ENCODE measurements at regions not wholly inside any gene's neighbourhood (a gene's known extent, or its start where the extent isn't known, plus 50 kb on each side); places are given as distances from the start of the nearest gene placed in this dataset.
"Not testable (repeated sequence)": the region's sequence is repeated elsewhere in the genome, so short reads cannot be mapped to it uniquely, and the experiment has no call there.

DNA sequence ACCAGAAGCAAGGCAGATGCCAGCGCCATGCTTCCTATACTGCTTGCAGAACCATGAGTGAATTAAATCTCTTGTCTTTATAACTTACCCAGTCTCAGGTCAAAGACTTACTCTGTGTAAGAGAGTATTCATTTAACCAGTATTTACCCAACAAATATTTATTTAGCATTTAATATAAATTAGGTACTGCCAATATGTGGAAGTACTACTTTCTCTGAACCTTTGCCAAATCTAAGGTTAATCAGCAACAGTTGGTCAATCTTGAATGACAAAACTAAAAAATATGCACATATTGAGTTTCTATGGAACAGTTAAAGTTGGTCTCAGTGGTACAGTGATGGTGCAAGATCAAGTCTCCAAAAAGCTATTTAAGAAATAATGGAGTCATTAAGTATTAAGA lies 155.9 kb upstream of the CCNG1 start:
- ATAC-seq (no peak), DNase-seq (ENCODE audit: low spot score) (no peak)
- intact Hi-C loops (cut with DNase I): loop anchor here (5.0 kb wide), 1 partner anchor 1881 kb away; no protein-coding TSS in a partner anchor

DNA sequence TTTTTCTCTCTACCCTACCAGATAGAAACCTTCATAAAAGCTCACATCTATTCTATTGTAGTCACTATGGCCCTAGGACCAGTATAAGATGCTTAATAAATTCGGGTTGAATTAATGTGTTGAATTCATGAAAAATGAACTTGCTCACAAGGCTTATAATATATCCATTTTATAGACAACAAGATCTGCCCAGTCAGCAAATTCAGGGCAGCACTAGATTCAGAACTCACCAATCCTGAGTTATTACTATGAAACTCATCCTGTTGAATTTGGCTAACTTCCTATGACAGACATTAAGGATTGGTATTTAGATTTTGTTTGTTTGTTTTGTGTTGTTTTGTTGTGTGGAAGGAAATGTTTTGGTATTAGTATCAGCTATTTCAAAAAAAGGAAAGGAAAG lies 143.6 kb upstream of the CCNG1 start:
- DNase-seq (ENCODE audit: low spot score) (no peak), ATAC-seq (no peak)
- intact Hi-C loops (cut with DNase I): no loop called here

DNA sequence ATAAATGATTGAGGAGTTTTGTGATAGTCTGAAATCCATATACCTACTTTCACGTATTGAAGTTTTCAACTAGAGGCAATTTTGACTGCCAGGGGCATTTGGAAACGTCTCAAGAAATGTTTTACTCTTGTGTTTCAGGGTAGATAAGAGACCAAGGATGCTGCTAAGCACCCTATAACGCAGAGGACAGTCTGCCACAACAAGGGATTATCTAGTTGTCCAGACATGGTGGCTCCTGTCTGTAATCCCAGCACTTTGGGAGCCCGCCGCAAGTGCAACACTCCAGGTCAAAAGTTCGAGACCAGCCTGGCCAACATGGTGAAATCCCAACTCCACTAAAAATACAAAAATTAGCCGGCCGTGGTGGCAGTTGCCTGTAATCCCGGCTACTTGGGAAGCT lies 133.7 kb upstream of the CCNG1 start:
- intact Hi-C loops (cut with DNase I): no loop called here
- DNase-seq (ENCODE audit: low spot score) (no peak), ATAC-seq (no peak)

GRCh38 chr5:163305655-163306054 lies 131.7 kb upstream of the CCNG1 start:
- intact Hi-C loops (cut with DNase I): no loop called here
- DNase-seq (ENCODE audit: low spot score): no peak
- no peak for ATAC-seq

DNA sequence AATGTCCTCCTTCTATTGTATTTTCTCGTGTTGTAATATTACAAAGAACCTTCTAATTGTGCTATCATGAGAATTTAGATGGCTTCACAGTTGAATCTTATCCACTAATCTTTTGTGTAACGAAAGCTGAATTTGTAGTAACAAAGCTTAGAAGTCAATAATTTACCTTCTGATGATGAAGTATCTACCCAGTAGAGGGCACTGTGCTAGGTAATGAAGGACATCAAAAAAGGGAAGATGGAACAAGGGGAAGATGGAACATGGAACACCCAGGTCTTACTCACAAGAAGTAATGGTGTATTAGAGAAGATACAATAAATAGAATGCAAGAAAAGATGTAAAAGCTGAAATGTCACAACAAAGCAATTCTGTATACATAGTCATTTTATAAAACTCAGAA lies 131.0 kb upstream of the CCNG1 start:
- ATAC-seq (no peak), DNase-seq (ENCODE audit: low spot score) (no peak)
- intact Hi-C loops (cut with DNase I): no loop called here

DNA sequence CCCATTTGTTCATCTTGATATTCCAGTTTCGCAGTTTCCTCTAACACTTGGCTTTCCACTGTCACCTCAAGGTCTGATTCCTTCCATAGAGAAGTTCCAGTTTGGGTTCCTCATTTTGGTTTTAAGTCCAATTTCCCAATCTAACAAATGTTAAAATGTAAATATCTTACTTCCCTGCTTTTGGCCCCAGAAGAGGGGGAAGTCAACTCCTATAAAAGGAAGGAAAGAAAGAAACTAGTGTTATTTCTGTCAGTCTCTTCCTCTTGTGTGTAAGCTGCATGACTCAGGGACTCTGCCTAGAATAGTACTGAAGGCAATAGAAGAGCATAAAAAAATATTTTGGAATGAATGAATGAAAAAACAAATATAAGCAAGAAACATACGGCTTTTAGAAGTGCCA lies 127.5 kb upstream of the CCNG1 start:
- ATAC-seq (no peak), DNase-seq (ENCODE audit: low spot score) (no peak)
- intact Hi-C loops (cut with DNase I): no loop called here

DNA sequence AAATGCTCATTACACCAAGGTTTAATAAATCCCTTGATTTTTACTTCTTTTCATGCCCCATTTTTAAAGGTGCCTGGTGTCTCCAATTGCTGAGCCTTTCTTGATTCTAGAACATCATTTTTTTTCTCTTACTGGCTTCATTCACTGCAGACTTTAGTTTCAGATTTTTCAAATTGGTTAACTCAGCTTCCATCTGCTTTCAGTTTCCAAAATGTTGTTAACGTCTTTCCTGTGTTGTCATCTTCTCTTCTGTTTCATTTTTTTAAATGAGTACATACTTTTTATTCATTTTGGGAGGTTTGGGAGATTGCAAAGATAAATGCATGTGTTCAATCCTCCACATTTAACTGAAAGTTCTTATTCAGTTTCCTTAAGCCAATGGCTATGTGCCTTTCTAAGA lies 126.4 kb upstream of the CCNG1 start:
- DNase-seq (ENCODE audit: low spot score) (no peak), ATAC-seq (no peak)
- intact Hi-C loops (cut with DNase I): no loop called here

DNA sequence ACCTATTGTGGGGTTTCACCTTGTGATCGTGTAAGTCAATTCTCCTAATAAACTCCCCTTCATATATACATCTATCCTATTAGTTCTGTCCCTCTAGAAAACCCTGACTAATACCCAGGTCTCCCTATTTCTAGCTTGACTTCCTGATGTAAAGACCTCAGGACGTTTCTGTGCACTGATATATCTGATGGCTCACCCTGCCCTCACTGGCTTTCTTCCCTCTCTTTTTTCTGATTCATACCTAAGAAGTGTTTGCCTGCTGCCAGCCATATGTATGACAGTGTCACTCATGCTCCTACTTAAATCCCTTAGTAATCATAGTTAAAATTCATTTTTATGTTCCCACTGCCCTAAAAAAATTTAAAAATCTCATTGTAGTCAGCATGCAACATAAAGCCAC lies 124.8 kb upstream of the CCNG1 start:
- intact Hi-C loops (cut with DNase I): no loop called here
- ATAC-seq (no peak), DNase-seq (ENCODE audit: low spot score) (no peak)

DNA sequence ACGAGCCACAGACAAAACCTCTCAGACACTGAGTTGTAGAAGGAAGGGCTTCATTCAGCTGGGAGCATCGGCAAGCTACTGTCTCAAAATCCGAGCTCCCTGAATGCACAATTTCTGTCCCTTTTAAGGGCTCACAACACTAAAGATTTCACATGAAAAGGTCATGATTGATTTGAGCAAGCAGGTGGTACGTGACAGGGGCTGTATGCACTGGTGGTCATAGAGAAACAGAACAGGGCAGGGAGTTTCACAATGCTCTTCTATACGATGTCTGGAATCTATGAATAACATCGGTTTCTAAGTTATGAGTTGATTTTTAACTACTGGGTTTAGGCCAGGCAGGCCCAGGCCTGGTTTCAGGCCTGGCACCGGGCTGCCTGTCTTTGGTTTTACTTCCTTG lies 124.3 kb upstream of the CCNG1 start:
- intact Hi-C loops (cut with DNase I); ATAC-seq; DNase-seq (ENCODE audit: low spot score): not testable (repeated sequence)

DNA sequence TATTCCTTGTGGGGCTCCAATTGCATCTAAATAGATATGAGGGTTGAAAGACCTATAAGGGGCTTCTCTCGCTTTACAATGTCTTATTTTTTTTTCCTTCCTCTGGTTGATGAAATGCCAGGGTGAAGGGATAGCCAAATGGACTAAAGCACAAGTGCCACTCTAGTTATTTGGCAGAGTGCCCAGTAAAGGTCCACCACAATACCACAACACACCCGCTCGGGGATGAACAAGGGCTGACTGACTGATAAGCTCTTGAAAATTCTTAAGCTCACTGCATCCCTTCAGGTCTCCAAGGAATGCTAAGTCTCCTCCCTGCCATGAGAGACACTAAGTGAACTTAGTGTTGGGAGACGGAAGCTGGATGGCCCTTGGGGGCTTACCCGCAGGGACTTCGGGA lies 121.0 kb upstream of the CCNG1 start:
- intact Hi-C loops (cut with DNase I); ATAC-seq; DNase-seq (ENCODE audit: low spot score): not testable (repeated sequence)

- ATAC-seq (no peak), DNase-seq (ENCODE audit: low spot score) (no peak)
- intact Hi-C loops (cut with DNase I): no loop called here
Observed at GRCh38 chr5:163318707-163319106, 118.7 kb upstream of the CCNG1 start.

DNA sequence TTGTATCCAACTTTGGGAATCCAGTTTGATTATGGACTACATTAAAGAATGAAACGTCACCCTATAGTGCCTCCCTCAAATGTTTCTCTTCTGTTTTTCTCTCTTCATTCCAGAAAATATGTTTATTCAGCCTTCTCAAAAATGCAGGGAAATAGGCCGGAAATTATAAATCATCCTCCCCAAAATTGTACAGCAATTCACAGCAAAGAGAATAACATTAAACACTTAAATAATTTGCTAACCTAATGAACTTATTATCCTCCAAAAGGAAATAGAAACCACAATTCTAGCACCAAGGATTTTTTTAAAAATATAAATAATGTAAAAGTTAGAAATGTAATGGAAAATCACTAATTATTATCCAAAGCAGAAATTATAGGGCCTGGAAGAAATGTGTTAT lies 115.9 kb upstream of the CCNG1 start:
- intact Hi-C loops (cut with DNase I): no loop called here
- ATAC-seq (no peak), DNase-seq (ENCODE audit: low spot score) (no peak)

DNA sequence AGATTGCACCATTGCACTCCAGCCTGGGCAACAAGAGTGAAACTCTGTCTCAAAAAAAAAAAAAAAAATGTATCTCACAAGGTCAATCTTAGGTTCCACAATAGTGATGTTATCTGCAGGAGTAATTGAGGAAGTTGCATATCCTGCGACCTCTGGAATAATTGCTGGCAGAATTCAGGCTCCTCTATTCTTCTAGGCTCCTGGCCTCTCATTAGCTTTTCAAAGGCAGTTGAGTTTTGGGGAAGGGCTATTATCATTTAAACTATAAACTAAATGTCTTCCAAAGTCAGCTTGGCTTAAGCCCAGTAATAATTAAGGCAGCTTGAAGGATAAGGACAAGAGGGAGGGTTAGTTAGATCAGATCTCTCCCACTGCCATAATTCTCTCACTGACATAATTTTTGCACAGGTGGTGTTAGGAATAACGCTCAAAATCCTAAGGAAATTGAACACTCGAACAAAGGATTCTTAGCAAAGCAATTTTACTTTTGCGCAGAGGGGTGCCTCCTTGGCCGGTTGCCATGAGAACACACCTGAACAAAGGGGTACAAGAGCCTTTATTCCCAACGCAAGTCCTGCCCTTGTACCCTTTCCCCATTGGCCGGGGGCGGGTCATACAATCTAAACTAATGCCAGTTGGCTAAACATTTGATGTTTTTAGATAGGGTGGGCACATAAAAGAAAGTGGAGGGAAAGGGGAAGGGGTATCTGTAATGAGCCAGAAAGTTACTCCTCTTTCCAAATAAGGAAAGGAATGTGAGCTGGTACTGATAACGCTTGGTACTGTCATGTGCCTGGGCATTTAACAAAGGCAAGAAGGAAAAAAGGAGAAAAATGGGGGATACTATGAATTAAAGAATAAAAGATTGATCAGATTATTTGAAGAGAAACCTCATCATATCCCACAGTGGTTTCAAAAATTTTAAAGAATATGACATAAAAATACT lies 106.4 kb upstream of the CCNG1 start:
- intact Hi-C loops (cut with DNase I): no loop called here
- no peak for ATAC-seq
- no peak for DNase-seq (ENCODE audit: low spot score)

DNA sequence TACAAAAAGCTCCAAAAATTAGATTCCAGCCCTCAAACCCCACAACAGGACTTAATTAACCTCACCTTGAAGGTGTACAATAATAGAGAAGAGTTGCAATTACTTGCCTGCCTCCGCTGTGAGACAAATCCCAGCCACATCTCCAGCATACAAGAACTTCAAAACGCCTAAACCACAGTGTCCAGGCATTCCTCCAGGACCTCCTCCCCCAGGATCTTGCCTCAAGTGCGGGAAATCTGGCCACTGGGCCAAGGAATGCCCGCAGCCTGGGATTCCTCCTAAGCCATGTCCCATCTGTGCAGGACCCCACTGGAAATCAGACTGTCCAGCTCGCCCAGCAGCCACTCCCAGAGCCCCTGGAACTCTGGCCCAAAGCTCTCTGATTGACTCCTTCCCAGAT lies 101.3 kb upstream of the CCNG1 start:
- DNase-seq (ENCODE audit: low spot score); ATAC-seq; intact Hi-C loops (cut with DNase I): not testable (repeated sequence)

DNA sequence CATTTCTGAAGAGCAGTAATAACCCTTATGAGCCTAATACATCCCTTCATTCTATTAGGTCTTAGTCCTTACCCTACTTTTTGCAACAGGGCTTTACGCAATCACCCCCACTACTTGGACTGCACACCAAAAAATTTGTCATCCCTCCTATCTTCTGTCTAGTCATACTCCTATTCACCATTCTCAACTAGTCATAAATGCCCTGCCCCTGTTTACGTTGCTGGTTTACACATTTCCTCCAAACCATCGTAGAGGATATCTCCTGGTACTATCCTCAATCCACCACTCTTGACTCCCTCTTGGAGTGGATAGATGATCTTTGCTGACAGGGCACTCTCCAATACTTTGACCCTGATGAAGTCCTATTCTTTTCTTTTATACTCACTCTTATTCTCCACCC lies 98.2 kb upstream of the CCNG1 start:
- intact Hi-C loops (cut with DNase I): no loop called here
- no peak for ATAC-seq

GRCh38 chr5:163340378-163340777 lies 97.0 kb upstream of the CCNG1 start:
- DNase-seq (ENCODE audit: low spot score); intact Hi-C loops (cut with DNase I); ATAC-seq: not testable (repeated sequence)

More for the DNA sequence above, 98.2 kb upstream of the CCNG1 start:
- no peak for DNase-seq (ENCODE audit: low spot score)

- no peak for ATAC-seq
- intact Hi-C loops (cut with DNase I): no loop called here
- DNase-seq (ENCODE audit: low spot score): no peak
Observed at GRCh38 chr5:163342306-163342705, 95.1 kb upstream of the CCNG1 start.

GRCh38 chr5:163345216-163345615 lies 92.2 kb upstream of the CCNG1 start:
- intact Hi-C loops (cut with DNase I): no loop called here
- DNase-seq (ENCODE audit: low spot score) (no peak), ATAC-seq (no peak)

- DNase-seq (ENCODE audit: low spot score) (no peak), ATAC-seq (peak; percentile 55)
- intact Hi-C loops (cut with DNase I): no loop called here
Observed at GRCh38 chr5:163347671-163348070, 89.7 kb upstream of the CCNG1 start.

- intact Hi-C loops (cut with DNase I): no loop called here
- ATAC-seq: no peak
Observed at GRCh38 chr5:163350083-163350482, 87.3 kb upstream of the CCNG1 start.

GRCh38 chr5:163352531-163352930 lies 84.9 kb upstream of the CCNG1 start:
- ATAC-seq: no peak
- intact Hi-C loops (cut with DNase I): no loop called here
- DNase-seq (ENCODE audit: low spot score): no peak

More at GRCh38 chr5:163350083-163350482, 87.3 kb upstream of the CCNG1 start:
- no peak for DNase-seq (ENCODE audit: low spot score)
